CD4-positive, alpha-beta T cell treated with Interleukin-4 for 4 hours (primary cell): ENCODE measurements at regions not wholly inside any gene's neighbourhood (a gene's known extent, or its start where the extent isn't known, plus 50 kb on each side); places are given as distances from the start of the nearest gene placed in this dataset.

ENCODE experiments used
- DNase-seq: peaks from one replicate; pipeline ENCODE4 v3.0.0-alpha.2; 2020

DNA sequence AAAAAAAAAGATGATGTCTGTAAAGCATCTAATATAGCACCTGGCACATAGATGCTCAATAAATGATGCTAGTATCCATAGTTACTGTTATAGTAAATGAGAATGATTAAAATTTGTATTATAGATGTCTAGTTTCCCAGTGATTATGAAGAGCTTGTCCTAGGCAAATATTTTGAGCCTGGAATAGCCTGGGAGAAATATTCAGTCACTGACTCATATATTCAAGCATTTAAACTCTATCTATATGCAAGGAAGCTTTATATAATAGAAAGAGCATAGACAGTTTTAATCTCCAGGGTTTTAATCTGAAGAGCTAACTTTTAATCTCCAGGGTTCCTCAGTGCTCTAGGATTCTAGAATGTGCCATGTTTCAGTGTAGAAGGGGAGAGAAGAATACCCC, 91.5 kb upstream of the VASH1 start:
- DNase-seq, result no peak

- no peak for DNase-seq
These were observed 89.1 kb upstream of the VASH1 start for GRCh38 chr14:76672123-76672522.

DNA sequence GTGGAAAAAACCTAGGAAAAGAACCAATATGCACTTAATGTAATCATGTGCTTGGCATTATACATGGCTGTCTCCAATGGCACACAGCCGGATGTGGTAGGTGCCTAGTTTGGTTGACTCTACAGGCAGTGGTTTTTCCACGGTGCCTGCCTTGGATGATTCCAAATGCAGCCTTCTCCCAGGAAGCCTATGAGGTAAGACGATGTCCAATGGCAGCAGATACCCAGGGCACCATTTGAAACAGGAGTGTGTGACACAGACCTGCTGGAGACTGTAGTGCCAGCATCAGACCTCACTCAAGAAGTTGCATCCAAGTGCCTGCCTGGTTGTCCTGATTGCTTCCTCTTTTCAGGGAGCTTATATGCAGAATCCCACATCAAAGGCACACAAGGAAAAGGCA, 88.0 kb upstream of the VASH1 start:
- DNase-seq, result no peak

GRCh38 chr14:76675046-76675445, 86.2 kb upstream of the VASH1 start:
- no peak for DNase-seq

DNA sequence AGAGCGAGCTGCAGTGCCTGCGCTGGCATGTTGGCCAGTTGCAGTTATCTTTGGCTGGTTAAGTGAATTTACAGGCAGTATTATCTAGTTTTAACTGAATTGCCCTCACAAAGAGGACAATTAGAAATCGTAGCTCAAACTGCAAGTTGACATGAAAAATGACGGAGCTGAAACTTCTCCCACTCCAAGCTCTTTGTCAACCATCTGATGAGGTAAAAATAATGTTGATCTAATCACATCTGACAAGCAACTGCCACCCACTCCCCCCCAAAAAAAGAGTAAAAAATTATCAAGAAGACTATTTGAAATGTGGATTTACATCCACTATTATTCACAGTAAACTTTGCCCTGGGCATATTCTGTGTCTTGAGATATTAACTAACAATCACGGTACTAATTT, 84.7 kb upstream of the VASH1 start:
- no peak for DNase-seq

DNA sequence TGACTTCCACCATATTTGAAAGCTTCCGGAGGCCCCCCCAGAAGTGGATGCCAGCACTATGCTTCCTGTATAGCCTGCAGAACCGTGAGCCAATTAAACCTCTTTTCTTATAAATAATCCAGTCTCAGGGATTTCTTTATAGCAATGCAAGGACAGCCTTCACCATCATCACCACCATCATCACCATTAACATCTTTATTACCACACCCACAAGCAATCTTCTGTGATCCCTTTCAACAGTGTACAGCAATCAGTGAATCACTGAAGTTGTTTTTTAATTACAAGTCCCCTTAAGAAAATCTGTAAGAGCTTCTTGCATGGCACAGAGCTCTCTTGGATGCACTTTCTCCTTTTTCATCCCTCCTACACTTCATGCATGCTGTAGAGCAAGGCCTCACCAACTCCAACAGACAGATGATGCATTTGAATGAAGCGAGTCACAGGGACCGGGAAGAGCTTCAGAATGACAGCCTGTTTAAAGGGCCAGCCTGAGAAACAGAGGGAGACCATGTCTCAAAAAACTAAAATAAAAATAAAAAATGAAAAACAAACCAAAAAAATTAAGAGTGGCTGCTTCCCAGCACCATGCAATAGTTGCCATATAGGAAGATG, 83.6 kb upstream of the VASH1 start:
- no peak for DNase-seq

DNA sequence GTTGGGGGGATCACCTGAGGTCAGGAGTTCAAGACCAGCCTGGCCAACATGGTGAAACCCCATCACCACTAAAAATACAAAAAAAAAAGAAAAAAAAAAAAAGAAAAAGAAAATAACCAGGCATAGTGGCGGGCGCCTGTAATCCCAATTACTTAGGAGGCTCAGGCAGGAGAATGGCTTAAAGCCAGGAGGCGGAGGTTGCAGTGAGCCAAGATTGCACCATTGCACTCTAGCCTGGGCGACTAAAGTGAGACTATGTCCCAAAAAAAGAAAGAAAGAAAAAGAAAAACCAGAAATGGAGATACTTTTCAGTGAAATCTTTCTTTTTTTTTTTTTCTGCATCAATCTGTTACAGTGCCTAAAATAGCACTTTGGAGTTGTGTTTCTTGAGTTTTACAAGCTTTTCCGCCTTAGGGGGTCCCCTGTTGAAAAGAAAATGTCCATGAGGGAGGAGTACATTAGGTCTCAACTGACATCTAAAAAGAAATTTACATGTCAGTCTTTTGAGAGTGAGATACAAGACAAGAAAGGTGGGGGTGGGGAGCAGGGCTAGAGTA, 82.9 kb upstream of the VASH1 start:
- no peak for DNase-seq

DNA sequence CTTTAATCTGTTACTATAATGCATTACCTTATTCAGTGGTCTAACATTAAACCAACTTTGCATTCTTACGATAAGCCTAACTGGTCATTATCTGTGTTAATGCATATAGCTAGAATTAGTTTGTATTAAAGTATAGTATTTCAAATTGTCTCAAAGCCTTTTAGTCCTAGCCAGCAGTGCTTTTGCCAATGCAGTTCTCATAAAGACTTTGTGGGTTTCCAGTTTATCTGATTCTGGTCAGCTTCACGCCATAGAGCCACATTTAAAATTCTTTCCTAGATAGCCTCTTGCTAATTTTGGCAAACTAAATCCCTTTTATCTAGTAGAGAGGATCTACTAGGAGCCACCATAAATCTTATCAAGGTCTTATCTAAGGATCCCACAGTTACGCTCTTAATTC, 78.9 kb upstream of the VASH1 start:
- DNase-seq, result no peak

GRCh38 chr14:76686646-76687045, 74.6 kb upstream of the VASH1 start:
- DNase-seq, result no peak

DNA sequence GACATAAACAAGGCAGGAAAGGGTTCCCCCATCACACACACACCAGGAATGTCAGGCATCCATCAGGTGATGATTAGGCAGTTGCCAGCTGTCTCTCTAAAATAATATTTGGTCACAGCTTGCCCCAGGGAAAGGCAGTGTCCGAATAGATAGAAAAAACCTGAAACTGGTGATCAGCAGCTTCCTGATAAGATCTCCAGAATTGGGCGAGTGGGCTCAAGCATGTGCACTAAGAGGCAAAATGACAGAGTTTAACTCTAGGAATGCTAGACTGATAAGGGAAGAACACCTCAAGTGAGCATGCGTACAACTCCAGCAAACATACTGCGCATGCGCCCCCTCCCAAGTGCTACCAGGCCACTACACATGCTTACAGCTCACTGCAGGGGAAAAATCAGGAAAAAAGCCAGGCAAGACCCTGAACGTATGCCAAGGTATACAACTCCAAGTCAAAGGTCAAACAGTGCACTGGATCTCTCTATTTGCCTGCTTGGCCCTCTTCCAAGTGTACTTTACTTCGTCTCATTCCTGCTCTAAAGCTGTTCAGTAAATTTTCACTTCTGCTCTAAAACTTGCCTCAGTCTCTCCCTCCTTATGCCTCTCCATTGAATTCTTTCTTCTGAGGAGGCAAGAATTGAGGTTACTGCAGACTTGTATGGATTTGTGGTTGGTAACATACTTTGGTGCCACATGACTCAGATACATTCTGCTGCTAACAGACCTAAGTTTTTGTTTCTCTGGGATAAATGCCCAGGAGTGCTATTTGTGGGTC, 73.5 kb upstream of the VASH1 start:
- DNase-seq, result no peak

GRCh38 chr14:76688383-76688671, 72.9 kb upstream of the VASH1 start:
- DNase-seq, result no peak

DNA sequence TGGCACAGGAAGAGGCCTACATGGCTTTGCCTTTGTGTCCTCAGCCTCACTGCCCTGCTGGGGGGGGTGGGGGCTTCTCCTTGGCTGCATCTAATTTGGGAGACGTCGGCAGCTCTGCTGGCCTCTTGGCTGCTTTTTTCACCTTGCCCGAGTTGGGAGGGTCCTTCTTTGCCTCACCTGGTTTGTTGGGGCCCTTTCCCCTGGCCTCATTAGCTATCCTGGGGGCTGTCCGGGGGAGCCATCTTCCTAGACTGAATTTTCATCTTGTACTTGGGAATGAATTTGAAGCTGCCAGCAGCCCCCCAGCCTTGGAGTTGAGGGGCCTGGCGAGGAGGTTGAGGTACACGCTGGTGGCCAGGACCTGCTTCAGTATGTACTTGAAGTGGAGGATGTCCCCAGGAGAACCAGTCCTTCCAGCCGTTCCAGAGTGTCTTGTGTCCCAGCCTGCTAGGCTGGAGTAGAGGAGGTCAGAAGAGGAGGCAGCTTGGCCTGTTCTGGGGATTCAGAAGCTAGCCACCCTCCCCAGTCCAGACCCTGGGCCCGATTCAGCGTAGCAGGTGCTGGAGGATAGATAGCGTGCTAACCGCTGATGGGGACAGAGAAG, 70.7 kb upstream of the VASH1 start:
- no peak for DNase-seq

GRCh38 chr14:76694106-76694505, 67.2 kb upstream of the VASH1 start:
- DNase-seq, result no peak

- DNase-seq, result no peak
These were observed 65.9 kb upstream of the VASH1 start for GRCh38 chr14:76695263-76695920.

DNA sequence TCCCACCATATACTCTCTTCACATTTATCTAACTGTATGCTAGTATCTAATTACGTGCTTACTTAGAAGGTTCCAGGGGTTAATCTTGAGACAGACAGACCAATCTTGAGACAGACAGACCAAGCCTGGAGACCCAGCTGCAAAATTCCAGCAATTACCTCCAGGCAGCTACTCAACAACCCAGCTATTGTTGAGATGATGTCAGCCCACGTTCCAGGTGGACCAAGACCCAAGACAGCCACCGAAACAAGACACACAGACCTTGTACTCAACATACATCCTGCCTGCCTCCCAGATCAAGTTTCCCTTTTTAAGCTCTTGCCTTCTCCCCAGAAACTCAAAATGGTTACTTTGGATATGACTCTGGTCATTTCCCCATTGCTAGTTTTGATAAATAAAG, 64.9 kb upstream of the VASH1 start:
- no peak for DNase-seq

GRCh38 chr14:76696791-76697190, 64.5 kb upstream of the VASH1 start:
- DNase-seq, result no peak

DNA sequence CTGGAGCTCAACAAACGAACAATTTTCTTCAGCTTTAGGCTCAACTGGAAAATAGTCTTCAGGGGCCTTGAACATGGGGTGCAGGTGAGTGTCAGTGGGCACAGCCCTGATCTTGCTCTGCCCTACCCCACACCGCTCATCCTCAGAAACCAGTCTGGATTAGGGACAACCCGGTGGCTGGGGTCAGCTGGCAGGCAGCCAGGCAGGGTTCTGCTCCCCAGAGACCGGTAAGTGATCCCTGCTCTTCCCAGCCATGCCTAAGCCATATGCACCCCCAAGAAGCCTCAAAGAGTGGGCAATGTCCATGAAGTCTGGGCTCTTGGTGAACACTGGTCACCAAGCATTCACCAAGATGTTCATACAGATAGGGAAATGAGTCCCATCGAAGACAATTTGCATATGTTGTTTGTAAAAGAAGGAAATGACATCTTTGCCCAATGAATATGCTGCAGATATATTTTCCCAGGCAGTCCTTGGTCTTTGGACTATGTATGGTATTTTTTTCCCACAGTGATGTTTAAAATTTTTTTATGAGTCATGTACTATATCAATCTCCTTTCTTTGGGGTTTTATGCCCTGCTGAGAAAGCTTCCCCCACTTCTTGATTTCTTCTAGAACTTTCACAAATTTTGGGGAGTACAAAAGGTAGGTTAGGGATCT, 63.9 kb upstream of the VASH1 start:
- no peak for DNase-seq

- DNase-seq, result no peak
These were observed 63.1 kb upstream of the VASH1 start for GRCh38 chr14:76698191-76698590.

- no peak for DNase-seq
These were observed 62.6 kb upstream of the VASH1 start for GRCh38 chr14:76698631-76699030.

DNA sequence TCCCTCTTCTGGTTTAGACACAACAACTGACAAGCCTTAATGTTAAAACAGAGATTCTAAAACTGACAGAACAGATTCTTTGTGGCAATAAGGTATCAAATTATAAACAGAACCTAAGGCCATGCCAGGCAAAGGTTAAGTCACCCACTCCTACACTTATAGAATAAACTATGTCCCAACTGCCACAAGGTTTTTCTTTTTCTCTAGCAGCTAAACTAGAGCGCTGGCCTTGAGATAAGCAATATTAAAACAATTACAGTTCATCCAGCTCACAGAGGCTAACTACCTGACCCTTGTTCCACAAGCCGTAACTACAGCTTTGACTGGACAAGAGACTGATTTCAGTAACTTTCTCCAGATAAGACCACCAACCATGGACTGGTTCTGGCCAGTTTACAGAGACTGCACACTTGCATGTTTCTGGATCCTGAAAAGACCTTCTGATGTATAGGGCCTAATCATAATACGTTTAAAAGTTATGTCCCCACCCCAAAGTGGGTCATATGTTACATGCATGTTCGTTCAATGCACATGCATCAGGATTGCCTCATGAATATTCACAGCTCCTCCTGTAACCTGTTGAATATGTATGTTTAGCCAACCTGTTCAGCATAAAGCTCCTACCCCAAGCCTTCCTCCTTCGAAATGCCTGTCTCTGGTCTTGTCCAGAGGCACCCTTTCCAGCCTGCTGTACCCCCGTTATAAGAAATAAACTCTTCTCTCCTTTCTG, 61.9 kb upstream of the VASH1 start:
- no peak for DNase-seq

DNA sequence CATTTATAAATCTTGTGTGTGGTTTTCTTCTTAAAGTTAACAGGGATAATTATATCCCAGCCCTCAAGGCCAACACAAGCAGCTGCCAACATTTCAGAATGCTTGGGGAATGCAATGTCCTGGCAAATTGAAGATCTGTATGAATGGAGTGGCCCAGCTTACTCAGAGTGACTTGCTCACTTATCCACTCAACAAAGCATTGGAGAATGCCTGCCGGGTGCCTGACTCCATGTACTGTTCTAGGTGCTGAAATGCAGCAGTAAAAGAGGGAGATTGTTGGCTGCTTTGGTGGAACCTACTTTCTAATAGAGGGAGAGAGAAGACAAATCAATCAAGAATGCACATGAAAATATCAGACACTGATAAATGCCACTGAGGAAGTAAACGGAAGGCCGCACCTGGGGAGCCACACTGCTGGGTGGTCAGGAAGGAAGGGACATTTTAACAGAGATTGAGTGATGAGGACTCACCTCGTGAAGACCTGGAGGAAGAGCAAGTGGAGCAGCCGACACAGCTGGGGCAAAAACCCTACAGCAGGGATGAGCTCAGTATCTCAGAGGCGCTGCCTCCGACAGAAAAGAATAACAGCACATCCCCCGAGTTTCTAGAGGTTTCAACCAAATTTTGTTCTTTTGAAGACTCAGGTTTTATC, 61.2 kb upstream of the VASH1 start:
- no peak for DNase-seq

DNA sequence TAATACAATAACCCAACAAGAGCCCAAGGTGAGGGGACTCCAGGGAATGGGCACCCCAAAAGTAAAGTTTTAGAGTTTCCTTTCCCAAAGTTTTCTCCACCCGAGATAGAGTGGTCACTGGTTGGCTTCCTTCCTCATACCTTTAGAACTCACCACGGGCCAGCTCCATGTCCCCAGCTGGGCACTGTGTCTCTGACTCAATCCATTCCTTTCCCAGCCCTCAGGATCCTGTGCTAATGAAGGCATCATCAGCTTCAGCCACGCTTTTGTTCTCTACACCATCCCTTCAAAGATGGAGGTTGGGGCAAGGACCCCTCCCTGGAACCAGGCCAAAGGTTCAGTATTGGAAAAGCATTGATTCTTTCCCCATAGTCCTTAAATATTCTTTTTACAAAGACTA, 59.8 kb upstream of the VASH1 start:
- DNase-seq, result no peak
